Right lobe of liver (tissue), 6 donors: ENCODE measurements at regions not wholly inside any gene's neighbourhood (a gene's known extent, or its start where the extent isn't known, plus 50 kb on each side); places are given as distances from the start of the nearest gene placed in this dataset.
A peak's percentile ranks its signal among the peaks of the same experiment; 100 is the strongest.

Source experiments
- ATAC-seq, 4 donors: fragments of 200-7000 bp; cut with Tn5 transposase; one replicate each; pipeline ENCODE4 v1.9.1; 2020; ENCODE audit warnings: mild to moderate bottlenecking in 4 of 4, moderate library complexity in 4 of 4
- DNase-seq, 3 donors: peaks; one replicate each; pipeline ENCODE4 v3.0.0-alpha.2; 2020
- H3K27ac ChIP-seq, 3 donors: fragments of 200-600 bp; one replicate each; pipeline ENCODE4 v1.8.0; 2022
- H3K27me3 ChIP-seq, 2 donors: fragments of 200-600 bp; one replicate each; pipeline ENCODE4 v1.8.0; 2022
- H3K36me3 ChIP-seq, 4 donors: fragments of 200-600 bp; sonication (generic) in 1 of 4; one replicate each; pipeline versions ENCODE4 v1.5.1 to v1.8.0; 2017 to 2022; ENCODE audit warnings: control low read depth in 1 of 4
- H3K4me1 ChIP-seq, 4 donors: fragments of 200-600 bp; sonication (generic) in 1 of 4; one replicate each; pipeline versions ENCODE4 v1.5.1 to v1.8.0; 2017 to 2022; ENCODE audit warnings: control low read depth in 1 of 4
- H3K4me3 ChIP-seq, 3 donors: fragments of 200-600 bp; one replicate each; pipeline ENCODE4 v1.8.0; 2022
- H3K9me3 ChIP-seq, 4 donors: fragments of 200-600 bp; sonication (generic) in 1 of 4; one replicate each; pipeline versions ENCODE4 v1.5.1 to v1.8.0; 2017 to 2022; ENCODE audit warnings: control low read depth in 1 of 4
- POLR2A ChIP-seq: fragments of 450-650 bp; IDR thresholded peaks from one replicate; pipeline ENCODE4 v1.6.1; 2017; ENCODE audit warnings: antibody characterized with exemption, mild to moderate bottlenecking
- WGBS: methylation state at CpG from one replicate; pipeline ENCODE4 v1.1.6; 2018; ENCODE audit warnings: low coverage, low lambda C conversion rate; ENCODE audit not compliant: insufficient coverage; ENCODE audit errors: missing lambda C conversion rate; 5-methylcytosine and 5-hydroxymethylcytosine counted together
- intact Hi-C, 2 donors: fragments of 100-400 bp; cut with DNase I; formaldehyde crosslinking; loops; one replicate each; pipeline versions ENCODE4 v1.11.2 to v1.14.1; 2022
- TF ChIP-seq, protein P1 (sequence below), 4 donors: fragments of 200-600 bp in 3 of 4; fragments of 450-650 bp in 1 of 4; IDR thresholded peaks; one replicate each; pipeline versions ENCODE4 v1.5.1 to v1.8.0; 2016 to 2022; ENCODE audit warnings: antibody characterized with exemption in 4 of 4, mild to moderate bottlenecking in 2 of 4
- donor health status: DM: no; HTN: yes; CAD: no.
- donor health status: DM: no; HTN: no; CAD: no.
- donor health status: DM: no; HTN: no; CAD: no.
- donor health status: DM: no; HTN: yes; CAD: no.
- donor health status: DM: no; HTN: yes; CAD: no.

DNA sequence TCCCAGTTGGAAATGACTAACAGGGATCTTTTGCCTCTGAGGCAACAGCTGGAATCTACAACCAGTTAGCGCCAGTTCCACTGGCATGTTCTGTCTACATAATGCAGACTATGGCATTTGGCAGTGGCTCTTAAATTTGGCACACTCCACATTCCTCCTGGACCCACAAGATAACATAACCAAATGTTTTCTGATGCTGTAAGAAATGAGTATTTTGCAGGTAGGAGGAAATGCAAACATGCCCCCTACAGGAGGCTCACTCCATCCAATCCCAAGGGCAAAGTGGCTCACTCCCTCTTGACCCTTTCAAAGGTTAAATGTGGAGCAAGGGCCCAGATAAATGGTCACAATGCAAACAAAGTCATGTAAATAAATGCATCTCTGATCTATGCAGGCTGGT, 129.2 kb upstream of the PROX1 start:
- H3K36me3 ChIP-seq, result no peaks in the 10 kb centered on the region
- no peak for TF ChIP-seq POLR2A
- TF ChIP-seq, protein P1, sequence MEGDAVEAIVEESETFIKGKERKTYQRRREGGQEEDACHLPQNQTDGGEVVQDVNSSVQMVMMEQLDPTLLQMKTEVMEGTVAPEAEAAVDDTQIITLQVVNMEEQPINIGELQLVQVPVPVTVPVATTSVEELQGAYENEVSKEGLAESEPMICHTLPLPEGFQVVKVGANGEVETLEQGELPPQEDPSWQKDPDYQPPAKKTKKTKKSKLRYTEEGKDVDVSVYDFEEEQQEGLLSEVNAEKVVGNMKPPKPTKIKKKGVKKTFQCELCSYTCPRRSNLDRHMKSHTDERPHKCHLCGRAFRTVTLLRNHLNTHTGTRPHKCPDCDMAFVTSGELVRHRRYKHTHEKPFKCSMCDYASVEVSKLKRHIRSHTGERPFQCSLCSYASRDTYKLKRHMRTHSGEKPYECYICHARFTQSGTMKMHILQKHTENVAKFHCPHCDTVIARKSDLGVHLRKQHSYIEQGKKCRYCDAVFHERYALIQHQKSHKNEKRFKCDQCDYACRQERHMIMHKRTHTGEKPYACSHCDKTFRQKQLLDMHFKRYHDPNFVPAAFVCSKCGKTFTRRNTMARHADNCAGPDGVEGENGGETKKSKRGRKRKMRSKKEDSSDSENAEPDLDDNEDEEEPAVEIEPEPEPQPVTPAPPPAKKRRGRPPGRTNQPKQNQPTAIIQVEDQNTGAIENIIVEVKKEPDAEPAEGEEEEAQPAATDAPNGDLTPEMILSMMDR (IDR thresholded peaks at IDR 0.05), result peak in 2 of 4 donors; percentile 18 to 50
- no peaks in the 10 kb centered on the region for H3K9me3 ChIP-seq
- ATAC-seq (peak; percentile 64 to 91 (median 74)), DNase-seq (peak in 1 of 3 donors; percentile 54)
- no peak overlapping the region for H3K4me3 ChIP-seq
- peak overlapping the region in 1 of 3 donors; percentile 36 for H3K27ac ChIP-seq
- no peaks in the 10 kb centered on the region for H3K27me3 ChIP-seq
- peaks cover 0 to 4% (median 0%) of the 10 kb centered on the region in 4 donors for H3K4me1 ChIP-seq
- WGBS, result no CpG with 5 or more reads among the region's 1 CpG
- intact Hi-C loops, result no loop called here

DNA sequence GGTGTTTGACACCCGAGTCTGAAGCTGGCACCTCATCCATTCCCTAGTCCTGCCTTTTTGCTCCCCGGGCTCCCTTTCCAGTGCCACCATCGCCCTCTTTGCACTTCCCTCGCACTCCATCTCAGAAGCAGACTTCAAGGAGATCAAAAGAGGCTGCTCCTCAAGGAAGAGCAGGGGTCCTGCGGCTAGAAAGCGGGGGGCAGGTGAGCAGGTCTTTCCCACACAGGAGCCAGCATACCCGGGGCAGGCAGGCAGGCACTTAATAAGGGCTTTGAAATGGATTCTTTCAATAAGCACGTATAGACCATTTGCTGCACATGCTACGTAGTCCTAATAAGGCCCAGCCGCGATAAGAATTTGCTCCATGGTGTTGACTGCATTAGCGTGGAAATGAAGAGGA, 125.9 kb upstream of the PROX1 start:
- DNase-seq (no peak), ATAC-seq (no peak)
- 94% methylated on average over 8 of the region's 12 CpGs for WGBS

DNA sequence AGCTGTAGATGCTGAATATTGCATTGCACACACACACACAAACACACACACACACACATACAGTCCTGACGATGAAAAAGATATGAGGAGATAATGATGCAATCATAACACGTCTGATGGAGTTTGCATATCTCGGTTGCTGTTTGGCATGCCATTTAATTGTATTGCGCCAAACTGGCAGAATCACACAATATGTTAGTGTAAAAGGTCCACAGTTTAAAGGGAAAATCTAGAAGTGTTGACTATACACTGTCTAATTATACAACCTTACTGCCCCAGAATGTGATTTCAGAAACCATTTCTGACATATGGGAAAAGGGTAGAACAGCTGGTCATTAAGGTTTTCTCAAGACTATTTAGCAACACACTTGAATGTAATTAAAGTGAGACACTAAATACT, 123.7 kb upstream of the PROX1 start:
- H3K9me3 ChIP-seq, result no peaks in the 10 kb centered on the region
- DNase-seq (no peak), ATAC-seq (no peak)
- whole genome bisulfite sequencing, result 66% methylated on average over 4 of the region's 4 CpGs
- H3K27me3 ChIP-seq, result no peaks in the 10 kb centered on the region
- H3K4me3 ChIP-seq, result no peak overlapping the region
- no peaks in the 10 kb centered on the region for H3K36me3 ChIP-seq
- H3K27ac ChIP-seq, result no peak overlapping the region
- TF ChIP-seq, protein P1 (IDR thresholded peaks at IDR 0.05), result no peak
- TF ChIP-seq POLR2A, result no peak
- H3K4me1 ChIP-seq, result no peaks in the 10 kb centered on the region
- intact Hi-C loops, result no loop called here

More for the DNA sequence above, 125.9 kb upstream of the PROX1 start:
- Histone ChIP-seq H3K27ac (no peak overlapping the region), H3K36me3 (no peaks in the 10 kb centered on the region), H3K27me3 (no peaks in the 10 kb centered on the region), H3K4me3 (no peak overlapping the region), H3K4me1 (peaks cover 0 to 4% (median 0%) of the 10 kb centered on the region in 4 donors), H3K9me3 (no peaks in the 10 kb centered on the region)
- TF ChIP-seq POLR2A, result no peak
- TF ChIP-seq, protein P1 (IDR thresholded peaks at IDR 0.05), result no peak
- intact Hi-C loops, result no loop called here

DNA sequence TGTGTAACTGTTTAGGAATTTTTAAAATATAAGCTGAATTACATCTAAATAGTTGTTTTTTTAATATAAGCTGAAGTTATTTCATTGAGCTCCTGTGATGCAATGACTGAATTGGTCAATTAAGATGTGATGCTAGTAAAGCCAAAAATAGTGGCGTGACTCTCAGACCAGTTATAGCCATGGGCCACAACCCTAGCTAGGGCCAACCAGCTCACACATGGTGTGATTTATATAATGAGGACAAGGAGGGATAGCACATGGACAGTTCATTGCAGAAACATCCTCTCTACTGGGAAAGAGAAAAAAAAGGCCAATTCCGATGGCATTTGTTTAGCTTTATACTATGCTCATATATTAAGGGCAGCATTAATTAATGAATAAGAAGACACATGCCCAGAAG, 119.3 kb upstream of the PROX1 start:
- H3K36me3 ChIP-seq, result no peaks in the 10 kb centered on the region
- H3K4me1 ChIP-seq, result no peaks in the 10 kb centered on the region
- TF ChIP-seq POLR2A, result no peak
- TF ChIP-seq, protein P1 (IDR thresholded peaks at IDR 0.05), result no peak
- ATAC-seq (no peak), DNase-seq (no peak)
- no peak overlapping the region for H3K27ac ChIP-seq
- no peaks in the 10 kb centered on the region for H3K9me3 ChIP-seq
- H3K4me3 ChIP-seq, result no peak overlapping the region
- H3K27me3 ChIP-seq, result no peaks in the 10 kb centered on the region
- intact Hi-C loops, result no loop called here
- WGBS, result 85% methylated on average over 2 of the region's 2 CpGs

DNA sequence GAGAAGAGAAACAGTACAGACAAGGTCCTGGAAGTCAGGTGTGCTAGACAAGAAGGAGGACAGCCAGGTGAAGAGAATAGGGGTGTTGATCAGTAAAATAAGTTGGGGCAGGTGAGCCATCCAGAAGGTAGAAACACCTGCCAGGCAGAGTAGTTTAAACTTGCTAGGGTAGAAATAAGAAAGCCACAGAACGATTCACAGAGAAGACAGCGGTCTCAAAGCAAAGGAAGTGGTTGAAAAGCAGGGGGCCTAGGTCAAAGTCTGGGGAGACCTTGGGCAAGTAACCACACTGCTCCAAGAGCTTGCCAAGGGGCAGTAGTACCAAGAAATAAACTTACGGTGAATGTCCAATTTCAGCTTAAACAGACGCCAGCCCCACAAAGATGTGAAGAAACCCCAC, 116.6 kb upstream of the PROX1 start:
- DNase-seq (no peak), ATAC-seq (no peak)
- Histone ChIP-seq H3K27ac (no peak overlapping the region), H3K27me3 (no peaks in the 10 kb centered on the region), H3K9me3 (no peaks in the 10 kb centered on the region), H3K4me3 (no peak overlapping the region), H3K4me1 (no peaks in the 10 kb centered on the region), H3K36me3 (no peaks in the 10 kb centered on the region)
- TF ChIP-seq, protein P1 (IDR thresholded peaks at IDR 0.05), result no peak
- no peak for TF ChIP-seq POLR2A
- 79% methylated on average over 2 of the region's 4 CpGs for WGBS
- intact Hi-C loops, result no loop called here
